Colonic mucosa (tissue), 4 donors: ENCODE measurements at regions not wholly inside any gene's neighbourhood (a gene's known extent, or its start where the extent isn't known, plus 50 kb on each side); places are given as distances from the start of the nearest gene placed in this dataset.

ENCODE experiments used
- DNase-seq: peaks from one replicate; pipeline ENCODE4 v3.0.0-alpha.2; 2020
- H3K27ac ChIP-seq: fragments of 200-600 bp; one replicate; pipeline ENCODE4 v1.8.0; 2021
- H3K27me3 ChIP-seq: fragments of 200-600 bp; one replicate; pipeline ENCODE4 v1.8.0; 2021
- H3K36me3 ChIP-seq: fragments of 200-600 bp; one replicate; pipeline ENCODE4 v1.8.0; 2021
- H3K4me1 ChIP-seq: fragments of 200-600 bp; one replicate; pipeline ENCODE4 v1.8.0; 2021; ENCODE audit warnings: mild to moderate bottlenecking
- H3K4me3 ChIP-seq: fragments of 200-600 bp; one replicate; pipeline ENCODE4 v1.8.0; 2021
- H3K9ac ChIP-seq, 2 donors: one replicate each; pipeline ENCODE4 v1.7.0; 2013; ENCODE audit warnings: control low read depth in 2 of 2, low read depth in 2 of 2, low read length in 2 of 2
- H3K9me3 ChIP-seq: fragments of 200-600 bp; one replicate; pipeline ENCODE4 v1.8.0; 2021
- CTCF ChIP-seq: fragments of 200-600 bp; IDR thresholded peaks from one replicate; pipeline ENCODE4 v1.8.0; 2022; ENCODE audit warnings: antibody characterized with exemption, mild to moderate bottlenecking
- intact Hi-C: fragments of 100-400 bp; cut with DNase I; formaldehyde crosslinking; loops from one replicate; pipeline ENCODE4 v1.14.1; 2022
- donor health status: healthy.
- donor health status: DM: no; HTN: no; CAD: no.
- donor health status: DM: no; HTN: no; CAD: no.

DNA sequence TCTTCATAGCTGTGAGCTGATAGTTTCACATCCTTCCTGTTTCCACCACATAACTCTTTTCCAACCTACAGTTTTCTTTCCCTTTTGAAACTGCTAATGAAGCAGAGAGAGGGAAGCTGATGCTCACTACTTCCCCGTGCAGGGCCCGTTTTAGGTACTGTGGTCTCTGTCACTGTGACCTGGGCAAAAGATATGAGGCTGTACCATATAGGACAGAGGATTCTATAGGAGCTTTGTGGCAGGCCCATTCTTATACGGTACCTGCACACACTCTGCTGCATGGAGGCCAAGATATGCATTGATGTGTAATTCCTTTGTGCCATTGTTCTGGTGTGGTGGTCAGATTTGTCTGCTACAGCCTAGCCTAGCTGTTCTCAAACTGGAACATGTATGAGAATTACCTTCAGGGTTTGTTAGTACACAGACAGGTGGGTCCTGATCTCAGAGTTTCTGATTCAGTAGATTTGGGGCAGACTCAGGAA lies 577.3 kb downstream of the LMO7 start:
- H3K27ac ChIP-seq = no peak overlapping the region
- DNase-seq = no peak
- no peak for TF ChIP-seq CTCF
- H3K9ac ChIP-seq = no peak overlapping the region
- H3K27me3 ChIP-seq = no peaks in the 10 kb centered on the region
- no peaks in the 10 kb centered on the region for H3K36me3 ChIP-seq
- H3K4me1 ChIP-seq = no peaks in the 10 kb centered on the region
- H3K4me3 ChIP-seq = no peak overlapping the region
- H3K9me3 ChIP-seq = no peaks in the 10 kb centered on the region
- intact Hi-C loops = no loop called here

DNA sequence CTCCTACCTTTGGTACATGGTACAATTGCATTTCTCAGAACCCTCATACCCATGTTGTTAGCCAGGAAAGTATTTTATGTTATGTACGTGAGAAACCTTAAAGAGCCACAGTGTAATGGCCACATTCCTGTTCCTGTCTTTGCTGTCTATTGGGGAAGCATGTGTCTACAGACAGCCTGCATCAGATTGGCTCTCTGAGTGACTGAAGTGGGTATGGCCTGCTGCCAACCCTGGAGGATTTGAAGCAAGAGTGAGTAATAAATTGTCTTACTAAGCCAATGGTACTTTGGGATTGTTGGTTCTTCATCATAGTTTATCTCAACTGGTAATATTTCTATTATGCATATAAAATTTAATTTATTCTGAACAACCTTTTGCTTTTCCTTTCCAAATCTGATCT lies 574.1 kb downstream of the LMO7 start:
- Histone ChIP-seq H3K4me3 (no peak overlapping the region), H3K27ac (no peak overlapping the region), H3K27me3 (no peaks in the 10 kb centered on the region), H3K36me3 (no peaks in the 10 kb centered on the region), H3K9ac (no peak overlapping the region), H3K4me1 (no peaks in the 10 kb centered on the region), H3K9me3 (no peaks in the 10 kb centered on the region)
- intact Hi-C loops = no loop called here
- no peak for TF ChIP-seq CTCF
- no peak for DNase-seq

DNA sequence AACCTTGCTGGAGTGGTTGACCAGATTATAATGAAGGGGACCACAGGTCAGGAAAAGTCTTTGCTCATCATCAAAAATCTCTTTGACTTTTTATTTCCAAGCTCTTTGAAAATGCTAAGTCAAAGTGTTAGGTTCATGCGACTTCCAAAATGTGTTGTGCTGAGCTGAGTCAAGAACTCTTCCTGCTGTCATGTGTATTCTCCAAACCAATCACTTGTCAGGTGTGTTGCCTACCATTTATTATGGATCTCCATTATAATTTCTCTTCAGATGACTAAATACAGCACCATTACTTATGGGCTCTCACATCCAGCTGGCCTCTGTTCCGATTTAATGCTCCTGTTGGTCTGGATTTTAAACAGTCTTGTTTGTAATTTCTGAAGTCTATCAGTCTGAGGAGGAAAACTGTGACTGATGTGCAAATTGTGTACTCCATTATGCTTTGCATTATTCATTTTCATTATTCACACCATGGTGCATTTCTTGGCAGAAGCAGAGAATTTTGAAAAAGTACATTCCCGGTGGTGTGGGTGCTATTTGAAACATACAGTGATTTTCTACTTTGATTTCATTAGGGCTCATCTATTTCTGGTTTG lies 562.5 kb downstream of the LMO7 start:
- intact Hi-C loops = no loop called here
- Histone ChIP-seq H3K9ac (no peak overlapping the region), H3K27me3 (no peaks in the 10 kb centered on the region), H3K4me1 (no peaks in the 10 kb centered on the region), H3K4me3 (no peak overlapping the region), H3K36me3 (no peaks in the 10 kb centered on the region), H3K27ac (no peak overlapping the region), H3K9me3 (no peaks in the 10 kb centered on the region)
- DNase-seq = no peak
- no peak for TF ChIP-seq CTCF

DNA sequence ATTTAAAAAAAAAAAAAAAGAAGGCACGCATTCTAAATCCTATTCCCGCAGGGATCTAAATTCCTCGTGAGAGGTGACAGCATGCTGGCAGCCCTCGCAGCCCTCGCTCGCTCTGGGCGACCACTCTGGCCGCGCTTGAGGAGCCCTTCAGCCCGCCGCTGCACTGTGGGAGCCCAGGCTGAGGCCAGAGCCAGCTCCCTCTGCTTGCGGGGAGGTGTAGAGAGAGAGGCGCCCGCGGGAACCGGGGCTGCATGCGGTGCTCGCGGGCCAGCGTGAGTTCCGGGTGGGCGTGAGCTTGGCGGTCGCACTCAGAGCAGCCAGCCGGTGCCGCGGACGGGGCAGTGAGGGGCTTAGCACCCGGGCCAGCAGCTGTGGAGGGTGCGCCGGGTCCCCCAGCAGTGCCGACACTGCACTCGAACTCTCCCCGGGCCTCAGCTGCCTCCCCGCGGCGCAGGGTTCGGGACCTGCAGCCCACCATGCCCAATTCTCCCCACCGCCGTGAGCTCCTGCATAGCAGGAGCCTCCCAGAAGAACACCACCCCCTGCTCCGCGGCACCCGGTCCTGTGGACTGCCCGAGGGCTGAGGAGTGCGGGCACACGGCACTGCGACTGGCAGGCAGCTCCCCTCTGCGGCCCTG lies 553.9 kb downstream of the LMO7 start:
- no peak for DNase-seq
- Histone ChIP-seq H3K27ac (no peak overlapping the region), H3K4me3 (no peak overlapping the region), H3K4me1 (no peaks in the 10 kb centered on the region), H3K36me3 (no peaks in the 10 kb centered on the region), H3K9ac (no peak overlapping the region), H3K9me3 (no peaks in the 10 kb centered on the region), H3K27me3 (no peaks in the 10 kb centered on the region)
- intact Hi-C loops = no loop called here
- no peak for TF ChIP-seq CTCF

DNA sequence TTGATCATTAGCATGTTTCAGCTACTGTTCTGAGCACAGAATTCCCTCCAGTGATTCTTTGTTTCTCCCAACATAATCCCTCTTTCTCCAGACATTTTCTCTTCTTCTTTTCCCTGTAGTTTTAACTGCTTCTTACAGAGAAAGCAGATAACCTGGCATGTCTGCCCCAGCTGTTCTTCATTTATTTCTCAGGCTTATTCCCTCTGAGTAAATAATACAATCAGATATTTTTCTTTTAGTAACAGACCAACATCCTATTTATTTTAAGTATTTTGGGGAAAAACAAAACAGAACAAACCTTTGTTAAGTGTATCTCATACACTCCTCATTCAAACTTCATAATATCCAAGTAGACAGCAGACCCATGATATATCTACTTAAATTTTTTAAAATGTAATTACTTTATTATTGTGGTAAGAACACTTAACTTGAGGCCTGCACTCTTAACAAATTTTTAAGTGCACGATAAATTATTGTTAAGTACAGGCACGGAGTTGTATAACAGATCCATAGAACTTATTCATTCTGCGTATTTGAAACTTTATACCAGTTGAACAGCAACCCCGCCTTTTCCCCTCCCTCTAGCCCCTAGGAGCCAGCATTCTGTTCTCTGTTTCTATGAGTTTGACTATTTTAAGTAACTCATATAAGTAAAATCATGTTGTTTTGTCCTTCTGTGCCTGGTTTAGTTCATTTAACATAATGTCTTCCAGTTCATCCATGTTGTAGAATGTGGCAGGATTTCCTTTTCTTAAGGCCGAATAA lies 540.0 kb downstream of the LMO7 start:
- Histone ChIP-seq H3K9me3 (no peaks in the 10 kb centered on the region), H3K4me3 (no peak overlapping the region), H3K4me1 (no peaks in the 10 kb centered on the region), H3K27ac (no peak overlapping the region), H3K27me3 (no peaks in the 10 kb centered on the region), H3K9ac (no peak overlapping the region), H3K36me3 (no peaks in the 10 kb centered on the region)
- intact Hi-C loops = no loop called here
- no peak for TF ChIP-seq CTCF
- DNase-seq = no peak
